Spleen (tissue), 7 donors: ENCODE measurements at regions not wholly inside any gene's neighbourhood (a gene's known extent, or its start where the extent isn't known, plus 50 kb on each side); places are given as distances from the start of the nearest gene placed in this dataset.

Experiments used
- CTCF ChIP-seq, 11 experiments: fragments of 200-600 bp in 7 of 11; fragments of 450-650 bp in 4 of 11; sonication (generic) in 4 of 11; IDR thresholded peaks in 8 of 11; conservative IDR thresholded peaks in 3 of 11; 1 replicate in 7 of 11; 2 replicates in 4 of 11; pipeline versions ENCODE4 v1.4.0 to v1.8.0; 2016 to 2021; ENCODE audit warnings: antibody characterized with exemption in 11 of 11, inconsistent platforms in 4 of 11, mild to moderate bottlenecking in 1 of 11
- POLR2A ChIP-seq, 3 donors: fragments of 450-650 bp; IDR thresholded peaks; one replicate each; pipeline ENCODE4 v1.5.1; 2017; ENCODE audit warnings: antibody characterized with exemption in 3 of 3, mild to moderate bottlenecking in 1 of 3
- donor health status: DM: no; HTN: no; CAD: no; lungs with moderate emphysema.
- donor health status: DM: no; HTN: no; CAD: no.
- donor health status: DM: no; HTN: no; CAD: no.

DNA sequence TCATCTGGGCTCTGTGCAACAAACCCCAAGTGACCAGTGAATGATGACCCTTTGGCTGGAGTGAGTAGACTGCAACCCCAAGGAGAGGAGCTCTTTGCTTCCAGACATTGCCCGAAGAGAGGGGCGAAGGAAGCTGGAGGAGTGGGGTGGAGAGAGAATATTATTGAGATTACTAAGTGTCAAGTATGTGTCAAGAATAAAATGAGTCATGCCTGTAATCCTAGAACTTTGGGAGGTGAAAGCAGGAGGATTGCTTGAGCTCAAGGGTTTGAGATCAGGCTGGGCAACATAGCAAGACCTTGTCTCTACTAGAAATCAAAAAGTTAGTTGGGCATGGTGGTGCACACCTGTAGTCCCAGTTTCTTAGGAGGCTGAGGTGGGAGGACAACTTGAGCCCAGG lies 142.0 kb upstream of the CCL2 start:
- TF ChIP-seq CTCF (IDR thresholded peaks at IDR 0.05 in 8 of 11, conservative IDR thresholded peaks at IDR 0.05 in 3 of 11) = no peak
- no peak for TF ChIP-seq POLR2A (IDR thresholded peaks at IDR 0.05)
